ENCODE measurements at regions not wholly inside any gene's neighbourhood (a gene's known extent, or its start where the extent isn't known, plus 50 kb on each side); places are given as distances from the start of the nearest gene placed in this dataset.
"Not testable (repeated sequence)": the region's sequence is repeated elsewhere in the genome, so short reads cannot be mapped to it uniquely, and the experiment has no call there.

DNA sequence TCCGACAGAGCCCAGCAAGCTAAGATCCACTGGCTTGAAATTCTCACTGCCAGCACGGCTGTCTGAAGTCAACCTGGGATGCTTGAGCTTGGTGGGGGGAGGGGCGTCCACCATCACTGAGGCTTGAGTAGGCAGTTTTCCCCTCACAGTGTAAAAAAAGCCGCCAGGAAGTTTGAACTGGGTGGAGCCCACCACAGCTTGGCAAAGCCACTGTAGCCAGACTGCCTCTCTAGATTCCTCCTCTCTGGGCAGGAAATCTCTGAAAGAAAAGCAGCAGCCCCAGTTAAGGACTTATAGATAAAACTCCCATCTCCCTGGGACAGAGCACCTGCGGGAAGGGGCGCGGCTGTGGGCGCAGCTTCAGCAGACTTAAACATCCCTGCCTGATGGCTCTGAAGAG lies 68.7 kb upstream of the LIPC start:
- not testable (repeated sequence) for TF ChIP-seq POLR2A (IDR thresholded peaks at IDR 0.05; ENCODE audit: low read depth); CTCF (IDR thresholded peaks at IDR 0.05); POLR2AphosphoS5 (IDR thresholded peaks at IDR 0.05); EP300 (IDR thresholded peaks at IDR 0.05)
